ENCODE measurements at regions not wholly inside any gene's neighbourhood (a gene's known extent, or its start where the extent isn't known, plus 50 kb on each side); places are given as distances from the start of the nearest gene placed in this dataset.

DNA sequence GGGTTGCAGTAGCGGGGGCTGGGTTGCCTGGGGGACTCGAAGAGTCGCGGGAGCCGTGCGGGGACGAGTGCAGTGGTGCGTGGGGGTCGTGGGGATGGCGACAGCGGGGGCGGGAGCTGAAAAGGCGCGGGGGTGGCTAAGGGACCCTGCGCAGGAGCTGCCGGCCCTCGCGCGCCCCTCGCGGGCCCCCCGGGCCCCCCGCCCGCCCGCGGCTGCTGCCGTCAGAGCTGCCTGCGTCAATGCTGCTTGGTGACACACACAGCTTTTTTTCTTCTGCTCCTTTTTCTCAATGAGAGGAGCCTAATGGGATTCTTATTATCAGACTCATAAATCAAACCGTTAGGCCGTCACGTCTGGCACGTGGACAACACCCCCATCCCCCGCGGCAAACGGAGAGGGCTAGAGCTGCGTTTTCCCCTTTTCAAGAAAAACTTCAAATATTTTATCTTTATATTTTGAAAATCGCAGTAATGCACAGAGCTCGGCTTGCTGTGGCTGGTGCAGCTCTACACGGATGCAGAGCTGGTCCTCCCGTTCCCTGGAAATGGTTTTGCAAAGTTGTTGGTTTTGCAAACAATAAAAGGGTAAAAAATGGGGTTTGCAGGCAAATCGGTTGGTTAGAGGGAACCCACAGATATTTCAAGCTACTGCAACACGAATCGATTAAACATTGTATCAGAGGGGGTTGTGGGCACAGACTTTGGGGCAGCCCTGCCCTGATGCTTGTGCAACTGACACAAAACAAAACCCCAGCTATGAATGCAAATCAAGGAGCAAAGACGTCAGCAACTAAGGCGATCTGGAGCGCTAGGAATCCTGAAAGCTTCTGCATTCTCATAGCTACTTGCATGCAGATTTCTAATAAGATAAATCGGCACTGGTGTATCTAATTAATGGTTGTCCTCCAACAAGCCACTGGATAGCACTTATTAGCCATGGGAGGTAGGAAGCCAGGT is 161.4 kb downstream of the TBXT start:
- Histone ChIP-seq H3K23ac (ENCODE audit: low read depth, low read length) (peak overlapping the region; percentile 73), H3K27ac (ENCODE audit: insufficient read depth, low read length) (peak overlapping the region; percentile 98), H3K9ac (ENCODE audit: low read depth, low read length) (peak overlapping the region; percentile 75), H3K9me1 (ENCODE audit: insufficient read depth, low read length) (peaks cover 9% of the 10 kb centered on the region; the same call in 1 of the 2 replicates), H3K79me1 (ENCODE audit: low read depth in 1 of 2, low read length in 2 of 2) (no peaks in the 10 kb centered on the region), H3K9me3 (ENCODE audit: control insufficient read depth, insufficient read depth, low read length) (no peaks in the 10 kb centered on the region), H4K91ac (ENCODE audit: insufficient read depth, low read depth, low read length) (peak overlapping the region; percentile 93), H2BK5ac (ENCODE audit: low read depth, low read length, poor library complexity, severe bottlenecking) (peak overlapping the region; percentile 98), H3K4ac (ENCODE audit: low read depth, low read length) (peak overlapping the region; percentile 82), H3K4me3 (ENCODE audit: insufficient read depth, low read depth, low read length) (peak overlapping the region; percentile 26), H2AK9ac (replicated peaks; ENCODE audit: low read depth, low read length, poor library complexity) (no peak overlapping the region), H2BK15ac (ENCODE audit: low read depth, low read length) (peak overlapping the region; percentile 80; the same call in 1 of the 3 replicates), H2BK20ac (ENCODE audit: low read depth, low read length) (peak overlapping the region; percentile 77), H3K4me1 (ENCODE audit: control insufficient read depth, insufficient read depth, low read length) (peaks cover 31% of the 10 kb centered on the region), H3K18ac (ENCODE audit: low read depth, low read length) (peak overlapping the region; percentile 96), H4K5ac (ENCODE audit: low read depth, low read length) (peak overlapping the region; percentile 82), H3K27me3 (ENCODE audit: control insufficient read depth, insufficient read depth, low read length) (no peaks in the 10 kb centered on the region), H3K36me3 (ENCODE audit: control insufficient read depth, insufficient read depth, low read length) (no peaks in the 10 kb centered on the region), H2AK5ac (ENCODE audit: low read depth, low read length) (peak overlapping the region; percentile 82), H3K4me2 (ENCODE audit: low read depth, low read length) (peak overlapping the region; percentile 84), H3K56ac (ENCODE audit: extremely low read depth, insufficient read depth, low read length) (peak overlapping the region; percentile 74), H4K20me1 (ENCODE audit: insufficient read depth, low read length) (no peaks in the 10 kb centered on the region), H4K8ac (ENCODE audit: low read depth in 2 of 2, low read length in 2 of 2) (peak overlapping the region; percentile 79 to 92), H3K14ac (replicated peaks; ENCODE audit: low read depth, low read length) (peak overlapping the region; percentile 56; the same call in 1 of the 2 replicates), H2AFZ (replicated peaks; ENCODE audit: low read length, poor library complexity) (peak overlapping the region; percentile 88), H2BK120ac (ENCODE audit: low read depth, low read length) (peak overlapping the region; percentile 94)
- dilution Hi-C loops (cut with HindIII; ENCODE audit: low sequenced_read_pairs, unreplicated experiment) (no loop called here), intact Hi-C loops (cut with micrococcal nuclease) (loop anchor here (1.0 to 5.0 kb wide), 5 partner anchors 18 to 115 kb away; no protein-coding TSS in a partner anchor), in situ Hi-C loops (cut with MboI; ENCODE audit: low sequenced_read_pairs) (no loop called here)
- POLR2A ChIA-PET (ENCODE audit: unreplicated experiment): no interaction called here
- TF ChIP-seq MXI1 (IDR thresholded peaks at IDR 0.05; ENCODE audit: borderline replicate concordance, low read depth, low read length) (no peak), SMC3 (IDR thresholded peaks at IDR 0.05; ENCODE audit: low read depth, low read length) (no peak), CEBPB (IDR thresholded peaks at IDR 0.05; ENCODE audit: low read depth, low read length) (peak; percentile 91), NFE2L2 (IDR thresholded peaks at IDR 0.05; ENCODE audit: low read depth, low read length) (peak; percentile 50), MAZ (IDR thresholded peaks at IDR 0.05; ENCODE audit: borderline replicate concordance, low read depth, low read length) (peak; percentile 51; the same call in 1 of the 2 replicates), RAD21 (IDR thresholded peaks at IDR 0.05; ENCODE audit: low read length) (peak; percentile 12; the same call in 1 of the 2 replicates), BHLHE40 (IDR thresholded peaks at IDR 0.05; ENCODE audit: low read depth, low read length) (peak; percentile 95), FOS (IDR thresholded peaks at IDR 0.05; ENCODE audit: low read depth, low read length) (peak; percentile 52)
- TF ChIP-seq, protein P1, sequence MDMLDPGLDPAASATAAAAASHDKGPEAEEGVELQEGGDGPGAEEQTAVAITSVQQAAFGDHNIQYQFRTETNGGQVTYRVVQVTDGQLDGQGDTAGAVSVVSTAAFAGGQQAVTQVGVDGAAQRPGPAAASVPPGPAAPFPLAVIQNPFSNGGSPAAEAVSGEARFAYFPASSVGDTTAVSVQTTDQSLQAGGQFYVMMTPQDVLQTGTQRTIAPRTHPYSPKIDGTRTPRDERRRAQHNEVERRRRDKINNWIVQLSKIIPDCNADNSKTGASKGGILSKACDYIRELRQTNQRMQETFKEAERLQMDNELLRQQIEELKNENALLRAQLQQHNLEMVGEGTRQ (IDR thresholded peaks at IDR 0.05; ENCODE audit: low read depth, low read length): peak; percentile 70
- TF ChIP-seq, protein P2, sequence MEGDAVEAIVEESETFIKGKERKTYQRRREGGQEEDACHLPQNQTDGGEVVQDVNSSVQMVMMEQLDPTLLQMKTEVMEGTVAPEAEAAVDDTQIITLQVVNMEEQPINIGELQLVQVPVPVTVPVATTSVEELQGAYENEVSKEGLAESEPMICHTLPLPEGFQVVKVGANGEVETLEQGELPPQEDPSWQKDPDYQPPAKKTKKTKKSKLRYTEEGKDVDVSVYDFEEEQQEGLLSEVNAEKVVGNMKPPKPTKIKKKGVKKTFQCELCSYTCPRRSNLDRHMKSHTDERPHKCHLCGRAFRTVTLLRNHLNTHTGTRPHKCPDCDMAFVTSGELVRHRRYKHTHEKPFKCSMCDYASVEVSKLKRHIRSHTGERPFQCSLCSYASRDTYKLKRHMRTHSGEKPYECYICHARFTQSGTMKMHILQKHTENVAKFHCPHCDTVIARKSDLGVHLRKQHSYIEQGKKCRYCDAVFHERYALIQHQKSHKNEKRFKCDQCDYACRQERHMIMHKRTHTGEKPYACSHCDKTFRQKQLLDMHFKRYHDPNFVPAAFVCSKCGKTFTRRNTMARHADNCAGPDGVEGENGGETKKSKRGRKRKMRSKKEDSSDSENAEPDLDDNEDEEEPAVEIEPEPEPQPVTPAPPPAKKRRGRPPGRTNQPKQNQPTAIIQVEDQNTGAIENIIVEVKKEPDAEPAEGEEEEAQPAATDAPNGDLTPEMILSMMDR (conservative IDR thresholded peaks at IDR 0.05; ENCODE audit: low read depth, low read length): no peak
- ATAC-seq (ENCODE audit: low read depth): peak; percentile 65
- BruUV-seq (replicated peaks): no TSS peak
- CTCF ChIA-PET: interaction anchor here (0.7 to 1.7 kb wide), 4 partner anchors 21 to 122 kb away, joined by 3 to 6 read pairs (median 4); no protein-coding TSS in a partner anchor
- DNase-seq: peak; percentile 94
- 0% methylated on average over 1 of the region's 47 CpGs; no CpG with 5 or more reads in 1 of the 2 experiments for WGBS, 2 experiments (ENCODE audit: extremely low coverage in 2 of 2, insufficient read length in 1 of 2)
